ENCODE measurements at regions not wholly inside any gene's neighbourhood (a gene's known extent, or its start where the extent isn't known, plus 50 kb on each side); places are given as distances from the start of the nearest gene placed in this dataset.
"Not testable (repeated sequence)": the region's sequence is repeated elsewhere in the genome, so short reads cannot be mapped to it uniquely, and the experiment has no call there.

DNA sequence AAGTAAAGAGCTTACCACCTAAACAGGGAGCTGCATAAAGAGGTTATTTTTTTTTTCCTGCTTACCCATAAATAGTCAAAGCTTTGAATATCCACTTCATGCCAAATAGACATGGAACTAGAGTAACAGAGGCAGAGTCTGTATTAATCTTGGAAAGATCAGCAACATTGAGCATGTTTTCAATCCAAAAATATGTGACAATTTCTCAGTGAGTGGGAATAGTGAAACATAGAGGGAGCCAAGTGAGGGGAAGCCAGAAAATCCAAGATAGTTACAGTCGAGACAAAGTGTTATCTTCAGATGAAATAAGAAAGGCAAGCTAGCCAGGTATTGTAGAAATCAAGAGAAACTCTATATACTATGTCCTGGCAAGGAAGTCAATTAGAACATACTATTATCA lies 122.3 kb upstream of the TACR3 start:
- no peak for DNase-seq

DNA sequence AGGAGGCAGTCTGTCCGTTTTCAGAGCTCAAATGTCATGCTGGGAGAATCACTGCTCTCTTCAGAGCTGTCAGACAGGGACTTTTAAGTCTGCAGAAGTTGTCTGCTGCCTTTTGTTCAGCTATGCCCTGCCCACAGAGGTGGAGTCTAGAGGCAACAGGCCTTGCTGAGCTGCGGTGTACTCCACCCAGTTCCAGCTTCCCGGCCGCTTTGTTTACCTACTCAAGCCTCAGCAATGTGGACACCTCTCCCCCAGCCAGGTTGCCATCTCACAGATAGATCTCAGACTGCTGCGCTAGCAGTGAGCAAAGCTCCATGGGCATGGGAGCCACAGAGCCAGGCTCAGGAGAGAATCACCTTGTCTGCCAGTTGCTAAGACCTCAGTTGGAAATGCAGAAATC lies 90.5 kb upstream of the TACR3 start:
- DNase-seq: not testable (repeated sequence)

DNA sequence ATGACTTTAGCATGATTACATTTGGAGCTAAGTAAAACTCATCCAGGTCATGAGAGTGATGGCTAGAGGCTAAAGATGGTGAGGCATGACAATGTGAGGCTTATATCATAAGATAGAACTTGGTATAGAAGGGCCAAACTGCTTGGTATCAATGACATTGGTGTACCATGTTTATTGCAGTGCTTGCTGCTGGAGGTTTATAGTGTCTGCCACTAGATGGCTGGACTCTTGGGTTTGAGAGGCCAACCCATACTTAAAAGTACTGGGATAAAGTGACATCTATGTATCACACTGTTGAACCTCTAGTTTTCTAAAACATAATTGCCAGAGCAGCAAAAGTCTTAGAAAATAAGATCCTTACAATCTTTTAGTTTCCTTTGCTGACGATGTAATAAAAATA lies 83.0 kb upstream of the TACR3 start:
- no peak for DNase-seq

DNA sequence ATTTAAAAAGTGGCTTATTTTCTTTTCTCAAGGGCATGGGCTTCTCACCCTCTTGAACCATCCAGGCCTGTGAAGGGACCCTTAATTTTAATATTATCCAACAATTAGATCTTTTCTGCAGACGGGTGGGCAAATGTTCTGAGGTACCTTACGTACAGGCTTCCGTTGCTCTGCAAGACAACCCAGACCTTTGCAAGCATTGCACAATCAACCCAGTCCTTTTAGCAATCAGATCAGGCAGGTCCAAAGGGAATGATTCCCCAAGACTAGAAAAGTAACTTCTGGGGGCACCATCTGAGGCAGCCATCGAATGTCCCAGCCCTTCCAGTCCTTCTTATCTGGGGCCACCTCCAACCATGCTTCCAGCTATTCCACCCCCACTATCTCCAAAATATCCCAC lies 67.3 kb upstream of the TACR3 start:
- no peak for DNase-seq

DNA sequence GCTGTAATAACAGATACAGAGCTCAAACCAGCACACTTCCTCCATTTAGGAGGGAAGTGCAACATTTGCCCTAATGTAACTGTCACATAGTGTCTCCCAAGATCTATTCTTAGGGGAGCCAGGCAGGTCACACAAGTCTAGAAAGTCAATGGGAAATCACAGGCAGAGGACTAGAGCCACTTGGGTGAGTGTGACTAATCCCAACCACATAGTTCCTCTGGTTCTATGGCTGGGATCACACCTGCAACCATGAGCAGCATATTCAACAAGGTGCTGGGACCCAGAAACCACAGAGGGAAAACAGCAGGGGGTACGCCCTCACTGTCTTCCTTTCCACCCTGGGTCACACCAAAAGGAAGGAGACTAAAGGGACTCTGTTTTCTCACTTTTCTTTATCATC lies 66.8 kb upstream of the TACR3 start:
- no peak for DNase-seq

GRCh38 chr4:103786014-103786413 lies 66.2 kb upstream of the TACR3 start:
- DNase-seq: no peak

DNA sequence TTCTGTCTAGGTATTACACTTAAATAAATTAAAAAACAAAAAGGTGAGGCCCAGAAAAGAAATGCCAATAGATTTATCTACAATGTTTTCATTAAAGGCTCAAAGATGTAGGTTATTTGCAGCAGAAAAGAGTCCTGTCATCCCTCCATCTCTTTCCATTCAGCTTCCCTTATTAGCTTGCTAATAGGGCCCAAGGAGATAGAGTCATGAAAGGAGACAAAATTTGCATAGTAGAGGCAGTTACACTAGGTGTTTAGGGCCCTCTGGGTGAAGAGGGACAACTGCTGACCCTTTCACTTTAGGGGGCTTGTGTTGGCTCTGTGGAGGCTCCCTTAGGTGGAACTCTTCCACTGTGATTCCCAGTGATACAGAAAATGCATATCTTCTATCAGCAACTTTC lies 58.4 kb upstream of the TACR3 start:
- DNase-seq: no peak

- DNase-seq: no peak
Observed at GRCh38 chr4:103774326-103774825, 54.6 kb upstream of the TACR3 start.

GRCh38 chr4:103773691-103774231 lies 54.0 kb upstream of the TACR3 start:
- no peak for DNase-seq

Data from retina (tissue), 1 donor.